CD4-positive, alpha-beta T cell treated with Interleukin-15 for 4 hours (primary cell): ENCODE measurements at regions not wholly inside any gene's neighbourhood (a gene's known extent, or its start where the extent isn't known, plus 50 kb on each side); places are given as distances from the start of the nearest gene placed in this dataset.

ENCODE experiments used
- DNase-seq: peaks from one replicate; pipeline ENCODE4 v3.0.0-alpha.2; 2020; ENCODE audit warnings: low spot score

GRCh38 chr5:166317425-166317824 is 1974.0 kb upstream of the WWC1 start:
- no peak for DNase-seq

DNA sequence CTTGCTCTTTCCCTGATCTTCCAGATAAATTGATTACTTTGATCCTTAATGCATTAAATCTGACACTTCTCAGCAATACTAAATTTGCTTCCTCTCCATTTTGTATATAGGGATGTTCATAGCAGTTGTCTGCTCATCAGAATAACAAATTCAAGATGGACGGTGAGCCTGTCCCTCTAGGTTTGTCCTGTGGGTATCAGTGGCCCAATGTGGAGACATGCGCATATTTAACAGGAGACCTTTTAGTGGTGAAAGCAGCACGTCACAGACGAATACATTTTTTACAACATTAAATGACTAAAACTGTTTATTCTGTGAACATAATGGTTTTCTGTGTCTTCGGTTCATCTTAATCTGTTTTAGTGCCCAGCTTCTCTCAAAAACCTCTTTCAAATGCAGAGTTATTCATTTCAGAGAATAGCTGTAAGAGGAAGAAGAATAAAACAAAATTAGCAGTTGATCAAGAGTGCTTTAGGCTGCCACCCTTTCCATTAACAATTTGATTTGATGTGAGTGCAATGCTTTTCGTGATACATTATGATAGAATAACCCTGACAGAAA is 1970.4 kb upstream of the WWC1 start:
- no peak for DNase-seq

DNA sequence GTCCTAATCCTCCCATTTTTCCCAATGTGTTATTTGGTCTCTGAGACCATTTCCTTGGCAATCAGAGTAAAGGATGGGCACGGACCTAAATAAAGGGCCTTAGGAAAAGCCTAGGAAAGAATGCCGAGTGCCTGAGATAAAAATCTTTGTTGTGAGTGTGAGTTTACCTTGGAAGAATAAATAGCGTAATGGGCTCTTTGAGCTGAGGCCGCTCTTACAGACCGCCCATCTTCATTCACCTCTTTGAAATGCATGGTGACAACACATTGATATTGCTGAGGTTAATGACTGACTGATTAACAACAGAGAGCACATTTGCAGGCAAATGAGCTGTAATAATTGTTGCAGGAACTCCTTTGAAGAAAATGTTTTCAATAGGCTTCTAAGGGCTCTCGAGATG is 1967.1 kb upstream of the WWC1 start:
- DNase-seq = no peak

DNA sequence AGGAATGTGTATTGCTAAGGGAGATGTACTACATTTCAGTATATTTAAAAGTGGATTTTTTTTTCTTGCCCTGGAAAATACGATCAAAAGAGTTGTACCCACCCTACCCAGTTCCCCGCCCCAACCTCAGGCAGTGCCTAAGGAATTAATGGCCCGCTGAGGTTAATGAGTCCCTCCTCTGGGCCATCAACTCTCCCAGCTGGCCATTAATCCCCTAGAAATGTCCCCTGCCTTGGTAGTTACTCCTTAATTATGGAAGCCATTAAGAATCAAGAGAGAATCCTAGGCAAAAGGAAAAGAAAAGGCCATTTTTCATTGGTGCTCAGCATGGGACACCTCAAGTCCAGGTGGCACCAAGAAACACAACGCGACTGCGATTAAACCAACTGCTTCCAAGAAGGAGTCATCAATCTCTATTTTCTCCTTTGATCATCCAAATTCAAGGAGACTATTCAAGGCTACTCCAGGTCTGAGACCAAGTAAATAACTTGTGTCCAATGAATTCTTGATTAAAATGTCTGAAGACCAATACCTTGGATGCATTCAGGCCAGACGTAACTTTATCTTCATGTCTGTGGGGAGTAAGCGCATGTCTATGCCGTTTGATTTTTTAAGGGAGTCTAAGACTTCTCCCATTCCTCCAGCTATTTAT is 1962.2 kb upstream of the WWC1 start:
- DNase-seq = no peak

DNA sequence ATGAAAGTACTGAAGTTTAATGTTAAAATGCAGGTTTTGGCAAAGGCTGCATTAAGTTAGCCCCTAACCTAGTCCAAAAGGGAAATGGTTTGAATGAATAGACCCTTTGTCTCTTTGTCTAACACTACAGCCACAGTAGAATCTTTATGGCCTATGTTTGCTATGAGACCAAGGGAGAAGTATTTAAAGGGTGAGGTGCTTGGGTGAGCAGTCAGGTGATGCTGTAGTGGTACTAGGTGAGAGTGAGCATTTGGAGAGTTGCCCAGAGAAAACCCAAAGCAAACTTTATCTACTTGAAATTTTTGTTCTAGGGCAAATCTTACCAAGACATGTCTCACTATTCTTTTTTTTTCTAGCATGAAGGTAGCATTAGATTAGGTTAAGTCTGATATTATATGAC is 1961.4 kb upstream of the WWC1 start:
- DNase-seq = no peak

DNA sequence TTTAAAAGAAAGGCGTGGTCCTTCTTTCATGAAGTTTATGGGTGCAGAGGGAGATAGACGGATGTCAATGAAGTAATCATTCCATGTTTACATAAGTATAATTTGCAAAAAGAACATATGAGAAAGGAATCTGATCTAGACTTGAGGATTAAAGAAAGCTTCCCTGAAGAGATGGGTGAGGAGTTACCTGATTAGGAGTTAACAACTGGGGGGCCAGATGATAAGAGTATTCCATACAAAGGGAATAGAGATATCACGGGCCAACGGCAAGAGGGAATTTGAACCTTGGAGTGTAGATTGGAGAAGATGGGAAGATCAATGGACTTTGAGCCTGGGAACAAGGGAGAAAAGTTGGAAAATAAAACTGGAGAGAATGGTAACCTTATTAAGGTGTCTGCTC is 1959.9 kb upstream of the WWC1 start:
- DNase-seq = no peak

- DNase-seq = no peak
These were observed 1952.6 kb upstream of the WWC1 start for GRCh38 chr5:166338801-166339200.

DNA sequence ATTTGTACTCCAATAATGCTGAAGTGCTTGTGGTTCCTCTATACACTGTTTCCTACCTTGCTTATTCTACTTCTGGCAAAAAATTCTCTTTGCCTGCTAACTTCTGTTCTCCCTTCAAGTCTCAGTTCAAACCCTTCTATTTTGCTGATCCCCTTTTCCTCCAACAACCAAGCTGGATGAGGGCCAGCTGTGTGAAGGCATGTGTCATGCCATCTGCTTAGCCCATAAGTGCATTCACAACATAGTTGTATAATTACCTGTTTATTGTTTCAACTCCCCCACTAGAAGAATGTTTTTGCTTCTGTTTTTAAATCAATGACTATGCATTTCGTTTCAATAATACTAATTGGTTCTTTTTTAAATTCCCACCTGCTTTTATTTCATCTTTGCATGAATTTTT is 1951.4 kb upstream of the WWC1 start:
- no peak for DNase-seq

- DNase-seq = no peak
These were observed 1949.6 kb upstream of the WWC1 start for GRCh38 chr5:166341740-166342337.

GRCh38 chr5:166342402-166342801 is 1949.0 kb upstream of the WWC1 start:
- no peak for DNase-seq

GRCh38 chr5:166346726-166347374 is 1944.6 kb upstream of the WWC1 start:
- no peak for DNase-seq

- no peak for DNase-seq
These were observed 1942.4 kb upstream of the WWC1 start for GRCh38 chr5:166349046-166349445.

- DNase-seq = no peak
These were observed 1937.9 kb upstream of the WWC1 start for GRCh38 chr5:166353580-166353979.

- DNase-seq = no peak
These were observed 1937.1 kb upstream of the WWC1 start for GRCh38 chr5:166354332-166354731.

DNA sequence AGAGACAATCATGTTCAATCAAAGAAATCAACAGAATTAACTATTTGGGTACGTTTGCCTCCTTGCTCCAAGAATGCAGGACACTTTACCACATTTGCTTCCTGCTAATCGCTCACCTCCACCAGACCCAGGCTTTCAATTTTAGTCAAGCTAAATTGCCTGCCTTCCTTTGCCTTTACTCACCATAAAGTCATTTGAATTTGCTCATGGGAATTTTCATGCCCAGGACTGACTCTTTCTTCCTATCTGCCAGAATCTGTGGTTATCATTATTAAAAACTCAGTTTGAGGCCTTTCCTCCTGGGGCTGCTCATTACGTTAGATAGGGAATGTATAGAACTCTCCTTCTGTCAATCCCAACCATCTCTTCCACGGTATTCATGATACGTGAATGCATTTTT is 1935.3 kb upstream of the WWC1 start:
- no peak for DNase-seq

DNA sequence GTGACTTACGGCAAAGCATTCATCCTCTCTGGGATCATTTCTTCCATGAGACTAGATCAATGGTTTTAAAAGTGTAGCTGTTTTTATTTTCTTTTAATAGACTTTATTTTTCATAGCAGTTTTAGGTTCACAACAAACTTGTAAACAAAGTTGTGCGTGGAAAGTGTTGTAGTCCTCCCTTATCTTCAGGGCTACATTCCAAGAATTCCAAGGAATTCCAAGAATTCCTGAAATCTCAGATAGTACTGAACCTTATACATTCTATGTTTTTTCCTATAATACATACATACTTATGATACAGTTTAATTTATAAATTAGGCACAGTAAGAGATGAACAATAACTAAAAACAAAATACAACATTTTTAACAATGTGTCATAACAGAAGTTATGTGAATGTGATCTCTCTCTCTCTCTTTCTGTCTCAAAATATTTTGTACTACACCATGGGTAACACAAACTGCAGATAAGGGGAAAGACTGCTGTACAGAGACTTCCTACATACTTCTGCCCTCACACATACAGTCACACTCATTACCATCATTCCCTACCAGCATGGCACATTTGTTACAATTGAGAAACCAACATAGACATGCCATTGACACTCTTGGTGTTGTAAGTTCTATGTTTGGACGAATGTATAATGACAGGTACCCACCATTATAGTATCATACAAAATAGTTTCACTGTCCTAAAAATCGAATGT is 1933.2 kb upstream of the WWC1 start:
- no peak for DNase-seq

- no peak for DNase-seq
These were observed 1928.2 kb upstream of the WWC1 start for GRCh38 chr5:166363087-166363760.

- DNase-seq = no peak
These were observed 1926.3 kb upstream of the WWC1 start for GRCh38 chr5:166365164-166365563.

GRCh38 chr5:166367391-166367790 is 1924.1 kb upstream of the WWC1 start:
- no peak for DNase-seq

GRCh38 chr5:166369346-166369745 is 1922.1 kb upstream of the WWC1 start:
- DNase-seq = no peak

- DNase-seq = no peak
These were observed 1921.6 kb upstream of the WWC1 start for GRCh38 chr5:166369807-166370206.
